Mucosa of descending colon (tissue), 3 donors: ENCODE measurements at regions not wholly inside any gene's neighbourhood (a gene's known extent, or its start where the extent isn't known, plus 50 kb on each side); places are given as distances from the start of the nearest gene placed in this dataset.

Experiments used
- ATAC-seq: fragments of 200-7000 bp; cut with Tn5 transposase; one replicate; pipeline ENCODE4 v1.9.1; 2020; ENCODE audit warnings: mild to moderate bottlenecking, moderate library complexity
- DNase-seq, 3 donors: peaks; one replicate each; pipeline ENCODE4 v3.0.0-alpha.2; 2020
- H3K36me3 ChIP-seq: fragments of 200-600 bp; one replicate; pipeline ENCODE4 v1.8.0; 2021; ENCODE audit warnings: low read depth, mild to moderate bottlenecking
- H3K4me1 ChIP-seq: fragments of 200-600 bp; one replicate; pipeline ENCODE4 v1.8.0; 2021; ENCODE audit warnings: low read depth, mild to moderate bottlenecking
- H3K4me3 ChIP-seq: fragments of 200-600 bp; one replicate; pipeline ENCODE4 v1.8.0; 2021; ENCODE audit warnings: mild to moderate bottlenecking
- H3K9me3 ChIP-seq: fragments of 200-600 bp; one replicate; pipeline ENCODE4 v1.8.0; 2021; ENCODE audit warnings: mild to moderate bottlenecking
- intact Hi-C, 2 donors: fragments of 100-400 bp; cut with DNase I in 1 of 2; cut with micrococcal nuclease in 1 of 2; formaldehyde crosslinking; loops; one replicate each; pipeline versions ENCODE4 v1.11.0 to v1.11.1; 2022; cut with DNase I, micrococcal nuclease
- TF ChIP-seq, protein P1 (sequence below): fragments of 200-600 bp; IDR thresholded peaks from one replicate; pipeline ENCODE4 v1.8.0; 2022; ENCODE audit warnings: antibody characterized with exemption, mild to moderate bottlenecking
- donor health status: DM: no; HTN: no; CAD: no; lungs with moderate emphysema.
- donor health status: DM: no; HTN: no; CAD: no.
- donor health status: DM: no; HTN: yes; CAD: no.

GRCh38 chr6:170207586-170208181, 83.2 kb downstream of the DLL1 start:
- Histone ChIP-seq H3K4me3 (no peak overlapping the region), H3K36me3 (no peaks in the 10 kb centered on the region), H3K9me3 (no peaks in the 10 kb centered on the region), H3K4me1 (no peaks in the 10 kb centered on the region)
- DNase-seq (no peak), ATAC-seq (no peak)
- intact Hi-C loops: no loop called here
- TF ChIP-seq, protein P1, sequence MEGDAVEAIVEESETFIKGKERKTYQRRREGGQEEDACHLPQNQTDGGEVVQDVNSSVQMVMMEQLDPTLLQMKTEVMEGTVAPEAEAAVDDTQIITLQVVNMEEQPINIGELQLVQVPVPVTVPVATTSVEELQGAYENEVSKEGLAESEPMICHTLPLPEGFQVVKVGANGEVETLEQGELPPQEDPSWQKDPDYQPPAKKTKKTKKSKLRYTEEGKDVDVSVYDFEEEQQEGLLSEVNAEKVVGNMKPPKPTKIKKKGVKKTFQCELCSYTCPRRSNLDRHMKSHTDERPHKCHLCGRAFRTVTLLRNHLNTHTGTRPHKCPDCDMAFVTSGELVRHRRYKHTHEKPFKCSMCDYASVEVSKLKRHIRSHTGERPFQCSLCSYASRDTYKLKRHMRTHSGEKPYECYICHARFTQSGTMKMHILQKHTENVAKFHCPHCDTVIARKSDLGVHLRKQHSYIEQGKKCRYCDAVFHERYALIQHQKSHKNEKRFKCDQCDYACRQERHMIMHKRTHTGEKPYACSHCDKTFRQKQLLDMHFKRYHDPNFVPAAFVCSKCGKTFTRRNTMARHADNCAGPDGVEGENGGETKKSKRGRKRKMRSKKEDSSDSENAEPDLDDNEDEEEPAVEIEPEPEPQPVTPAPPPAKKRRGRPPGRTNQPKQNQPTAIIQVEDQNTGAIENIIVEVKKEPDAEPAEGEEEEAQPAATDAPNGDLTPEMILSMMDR: no peak

DNA sequence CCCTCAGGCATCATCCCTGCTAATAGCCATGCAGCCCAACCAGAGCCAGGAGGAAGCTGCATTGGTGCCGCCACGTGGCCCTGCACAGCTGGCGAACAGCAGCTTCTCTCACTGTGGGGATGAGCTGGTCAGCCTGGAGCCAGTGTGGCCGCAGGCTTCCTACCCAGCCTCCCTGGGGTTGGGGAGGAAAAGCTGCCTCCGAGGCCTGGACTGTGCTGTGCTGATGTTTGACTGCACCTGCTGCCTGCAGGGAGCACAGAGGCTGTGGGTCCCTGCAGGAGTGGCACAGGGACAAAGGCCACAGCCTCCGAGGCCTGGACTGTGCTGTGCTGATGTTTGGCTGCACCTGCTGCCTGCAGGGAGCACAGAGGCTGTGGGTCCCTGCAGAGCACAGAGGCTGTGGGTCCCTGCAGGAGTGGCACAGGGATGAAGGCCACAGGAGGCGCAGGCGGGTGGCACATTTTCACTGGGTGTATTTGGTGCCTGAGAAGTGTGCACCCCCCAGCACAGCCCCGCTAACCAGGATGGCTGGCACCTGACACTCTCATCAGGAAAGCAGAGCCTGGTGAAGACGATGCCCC, 83.9 kb downstream of the DLL1 start:
- no peak for DNase-seq
- no peak for ATAC-seq
- Histone ChIP-seq H3K9me3 (no peaks in the 10 kb centered on the region), H3K4me3 (no peak overlapping the region), H3K36me3 (no peaks in the 10 kb centered on the region), H3K4me1 (no peaks in the 10 kb centered on the region)
- intact Hi-C loops: no loop called here
- TF ChIP-seq, protein P1: no peak

DNA sequence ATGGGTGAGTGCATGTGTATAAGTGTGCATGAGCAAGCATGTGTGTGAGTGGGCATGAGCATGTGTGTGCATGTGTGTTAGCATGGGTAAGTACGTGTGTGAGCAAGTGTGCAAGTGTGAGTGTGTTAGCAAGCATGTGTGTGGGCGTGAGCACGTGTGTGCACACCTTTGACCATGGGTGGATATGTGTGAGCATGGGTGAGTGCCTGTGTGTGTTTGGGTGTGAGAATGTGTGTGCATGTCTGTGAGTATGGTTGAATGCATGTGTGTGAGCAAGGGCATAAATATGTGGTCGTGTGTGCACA, 84.6 kb downstream of the DLL1 start:
- H3K4me1 ChIP-seq: no peaks in the 10 kb centered on the region
- H3K36me3 ChIP-seq: no peaks in the 10 kb centered on the region
- TF ChIP-seq, protein P1: no peak
- no peak overlapping the region for H3K4me3 ChIP-seq
- ATAC-seq (no peak), DNase-seq (no peak)
- H3K9me3 ChIP-seq: no peaks in the 10 kb centered on the region
- intact Hi-C loops: no loop called here

DNA sequence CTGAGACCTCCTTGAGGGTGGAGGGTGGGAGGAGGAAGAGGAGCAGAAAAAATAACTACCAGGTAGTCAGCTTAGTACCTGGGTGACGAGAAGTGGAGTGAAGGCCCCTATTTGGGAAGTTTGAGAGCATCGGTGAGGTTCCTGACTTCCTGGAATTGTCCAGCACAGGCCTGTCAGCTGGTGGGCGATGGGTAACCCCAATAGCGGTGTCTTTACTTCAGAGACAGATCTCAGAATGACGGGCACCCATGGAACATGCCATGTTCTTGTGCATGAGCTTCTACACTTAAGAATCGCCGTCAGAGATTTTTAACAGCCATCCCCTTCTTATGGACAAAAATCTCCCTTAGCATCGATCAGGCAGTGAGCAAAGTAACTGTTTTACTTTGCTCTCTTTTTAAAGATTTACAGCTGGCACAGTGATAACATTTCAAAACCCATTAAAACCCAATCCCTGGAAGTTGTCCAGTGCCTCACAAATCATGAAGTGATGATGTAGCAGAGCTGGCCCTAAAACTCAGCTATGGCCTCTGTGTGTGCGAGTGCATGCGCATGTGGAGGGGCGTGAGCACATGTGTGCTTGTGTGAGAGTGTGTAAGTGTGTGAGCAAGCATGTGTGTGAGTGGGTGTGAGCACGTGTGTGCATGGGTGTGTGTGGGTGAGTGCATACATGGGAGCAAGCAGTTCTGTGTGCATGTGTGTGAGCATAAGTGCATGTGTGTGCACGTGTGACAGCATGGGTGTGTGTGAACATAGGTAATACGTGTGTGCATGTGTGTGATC, 85.2 kb downstream of the DLL1 start:
- ATAC-seq: no peak
- Histone ChIP-seq H3K36me3 (no peaks in the 10 kb centered on the region), H3K9me3 (no peaks in the 10 kb centered on the region), H3K4me1 (no peaks in the 10 kb centered on the region), H3K4me3 (no peak overlapping the region)
- DNase-seq: no peak
- intact Hi-C loops: no loop called here
- TF ChIP-seq, protein P1: no peak

DNA sequence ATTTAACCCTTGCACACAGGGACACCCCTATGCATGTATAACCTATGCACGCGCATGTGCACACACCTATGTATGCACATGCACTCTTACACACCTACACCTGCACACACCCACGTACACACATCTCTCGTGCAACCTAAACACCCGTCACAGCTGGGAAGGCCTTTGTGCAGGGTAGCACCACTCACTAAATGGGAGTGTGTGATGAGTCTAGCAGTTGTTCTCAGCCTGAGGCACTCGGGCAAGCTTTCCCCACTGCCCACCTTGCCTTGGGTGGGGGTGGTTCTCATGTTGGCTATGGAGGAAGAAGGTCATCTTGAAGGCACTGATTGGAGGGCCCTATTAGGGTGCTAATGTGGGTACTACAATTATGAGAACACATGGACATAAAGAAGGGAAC, 85.8 kb downstream of the DLL1 start:
- intact Hi-C loops: no loop called here
- Histone ChIP-seq H3K9me3 (no peaks in the 10 kb centered on the region), H3K4me3 (no peak overlapping the region), H3K4me1 (no peaks in the 10 kb centered on the region), H3K36me3 (no peaks in the 10 kb centered on the region)
- TF ChIP-seq, protein P1: no peak
- ATAC-seq (no peak), DNase-seq (no peak)
